HCT116 (cell line): ENCODE measurements at regions not wholly inside any gene's neighbourhood (a gene's known extent, or its start where the extent isn't known, plus 50 kb on each side); places are given as distances from the start of the nearest gene placed in this dataset.

Experiments used
- ATAC-seq: fragments of 200-7000 bp; cut with Tn5 transposase; 2 replicates; pipeline ENCODE4 v1.9.1; 2020; ENCODE audit warnings: mild to moderate bottlenecking, moderate library complexity
- BruUV-seq: library from RNA; stranded (reverse); fragments of 400-500 nt; replicated peaks from 2 replicates; lab custom pipeline; 2021; lab: Mats Ljungman, UMichigan
- CTCF ChIA-PET: fragments of 300-600 bp; sonication (Branson Sonifier 250); formaldehyde crosslinking; loops from one replicate; lab custom pipeline; 2021; ENCODE audit warnings: antibody characterized with exemption; lab: Charles Lee
- POLR2A ChIA-PET: fragments of 300-600, 350-600 bp; sonication (Branson Sonifier 250); formaldehyde crosslinking; loops from one replicate; lab custom pipeline; 2021; ENCODE audit warnings: antibody characterized with exemption; lab: Charles Lee
- RAD21 ChIA-PET, 2 experiments: fragments of 300-600 bp; sonication (Branson Sonifier 250); formaldehyde crosslinking; loops; one replicate each; lab custom pipeline; 2023; ENCODE audit warnings: low total read pairs in 2 of 2; ENCODE audit not compliant: uncharacterized antibody in 2 of 2, unreplicated experiment in 2 of 2, low non-redundant PET in 1 of 2; lab: Charles Lee
- DNase-seq: peaks from one replicate; pipeline ENCODE4 v3.0.0-alpha.2; 2010; ENCODE audit warnings: low read depth, low spot score
- H2AFZ ChIP-seq: fragments of 200-600 bp; shearing (Covaris generic), sonication (generic); 2 replicates; pipeline ENCODE4 v1.6.1; 2017; ENCODE audit warnings: low read depth, mixed run types, mixed read lengths, antibody characterized with exemption, low read length; ENCODE audit not compliant: poor library complexity, severe bottlenecking
- H3K27ac ChIP-seq: 2 replicates; pipeline ENCODE4 v1.5.1; 2012; ENCODE audit warnings: low read depth, low read length
- H3K27me3 ChIP-seq: fragments of 200-600 bp; sonication (generic); 2 replicates; pipeline ENCODE4 v1.6.1; 2016; ENCODE audit warnings: mixed run types, low read length, mixed read lengths; ENCODE audit not compliant: insufficient read depth
- H3K36me3 ChIP-seq, 2 experiments: fragments of 200-500 bp in 1 of 2; fragments of 200-600 bp in 1 of 2; sonication (Bioruptor generic) in 1 of 2; sonication (generic) in 1 of 2; 2 replicates each; pipeline versions ENCODE4 v1.5.1 to v1.6.1; 2014 to 2016; ENCODE audit warnings: low read length in 2 of 2, inconsistent platforms in 1 of 2, mixed read lengths in 1 of 2, mixed run types in 1 of 2; ENCODE audit not compliant: insufficient read depth in 2 of 2, control insufficient read depth in 1 of 2
- H3K4me1 ChIP-seq, 2 experiments: fragments of 200-600 bp in 1 of 2; sonication (generic) in 1 of 2; 2 replicates each; pipeline versions ENCODE4 v1.5.1 to v1.6.1; 2012 to 2017; ENCODE audit warnings: low read length in 2 of 2, inconsistent platforms in 1 of 2, mild to moderate bottlenecking in 1 of 2, mixed read lengths in 1 of 2, mixed run types in 1 of 2, moderate library complexity in 1 of 2; ENCODE audit not compliant: insufficient read depth in 2 of 2, control insufficient read depth in 1 of 2
- H3K4me2 ChIP-seq: fragments of 200-600 bp; sonication (generic); 2 replicates; pipeline ENCODE4 v1.6.1; 2017; ENCODE audit warnings: mixed run types, low read length, mixed read lengths
- H3K4me3 ChIP-seq, 2 experiments: fragments of 200-600 bp in 1 of 2; sonication (generic) in 1 of 2; replicated peaks in 1 of 2; 2 replicates each; pipeline ENCODE4 v1.5.1; 2011 to 2016; ENCODE audit warnings: low read length in 2 of 2, control low read depth in 1 of 2, low read depth in 1 of 2, mild to moderate bottlenecking in 1 of 2, mixed read lengths in 1 of 2, mixed run types in 1 of 2
- H3K79me2 ChIP-seq: fragments of 200-600 bp; sonication (generic); 2 replicates; pipeline ENCODE4 v1.6.1; 2017; ENCODE audit warnings: mild to moderate bottlenecking, mixed run types, low read length, moderate library complexity, mixed read lengths; ENCODE audit not compliant: insufficient read depth
- H3K9ac ChIP-seq: fragments of 200-600 bp; sonication (generic); 2 replicates; pipeline ENCODE4 v1.6.1; 2016; ENCODE audit warnings: low read length, mixed read lengths
- H3K9me2 ChIP-seq: fragments of 200-600 bp; sonication (generic), shearing (Covaris generic); 2 replicates; pipeline ENCODE4 v1.6.1; 2017; ENCODE audit warnings: mixed run types, mild to moderate bottlenecking, moderate library complexity; ENCODE audit not compliant: insufficient read depth
- H3K9me3 ChIP-seq, 2 experiments: fragments of 200-500 bp in 1 of 2; fragments of 200-600 bp in 1 of 2; sonication (Bioruptor generic) in 1 of 2; sonication (generic) in 1 of 2; 2 replicates each; pipeline ENCODE4 v1.6.1; 2014 to 2017; ENCODE audit warnings: low read length in 2 of 2, mixed read lengths in 2 of 2, inconsistent platforms in 1 of 2, low read depth in 1 of 2, mild to moderate bottlenecking in 1 of 2, mixed run types in 1 of 2, moderate library complexity in 1 of 2; ENCODE audit not compliant: control insufficient read depth in 1 of 2, insufficient read depth in 1 of 2
- H4K20me1 ChIP-seq: fragments of 200-600 bp; sonication (generic), shearing (Covaris generic); 2 replicates; pipeline ENCODE4 v1.6.1; 2017; ENCODE audit warnings: mixed run types, mild to moderate bottlenecking, moderate library complexity; ENCODE audit not compliant: insufficient read depth
- CBX3 ChIP-seq: IDR thresholded peaks from 2 replicates; pipeline ENCODE4 v1.6.1; 2012; ENCODE audit warnings: low read depth
- CEBPB ChIP-seq: IDR thresholded peaks from 2 replicates; pipeline ENCODE4 v1.6.1; 2012; ENCODE audit warnings: low read depth
- EGR1 ChIP-seq: IDR thresholded peaks from 2 replicates; pipeline ENCODE4 v1.6.1; 2012; ENCODE audit warnings: low read depth
- ELF1 ChIP-seq: IDR thresholded peaks from 2 replicates; pipeline ENCODE4 v1.6.1; 2012; ENCODE audit warnings: low read depth, borderline replicate concordance
- EZH2 ChIP-seq: fragments of 200-600 bp; sonication (generic); IDR thresholded peaks from 2 replicates; pipeline ENCODE4 v1.6.1; 2017; ENCODE audit warnings: antibody characterized with exemption, mixed run types
- EZH2phosphoT487 ChIP-seq: fragments of 200-600 bp; IDR thresholded peaks from 2 replicates; pipeline ENCODE4 v1.6.1; 2018; ENCODE audit warnings: antibody characterized with exemption, borderline replicate concordance
- FOSL1 ChIP-seq: IDR thresholded peaks from 2 replicates; pipeline ENCODE4 v1.6.1; 2012; ENCODE audit warnings: low read depth
- JUND ChIP-seq: IDR thresholded peaks from 2 replicates; pipeline ENCODE4 v1.6.1; 2012
- POLR2A ChIP-seq: IDR thresholded peaks from 2 replicates; pipeline ENCODE4 v1.7.0; 2011; ENCODE audit warnings: borderline replicate concordance; ENCODE audit not compliant: insufficient read depth, insufficient read length; ENCODE audit errors: extremely low read depth
- POLR2AphosphoS5 ChIP-seq: IDR thresholded peaks from 2 replicates; pipeline ENCODE4 v1.6.1; 2011; ENCODE audit warnings: mild to moderate bottlenecking, low read depth, low read length, moderate library complexity
- RAD21 ChIP-seq: IDR thresholded peaks from 2 replicates; pipeline ENCODE4 v1.6.1; 2012; ENCODE audit warnings: low read depth, mild to moderate bottlenecking
- SIN3A ChIP-seq: IDR thresholded peaks from 2 replicates; pipeline ENCODE4 v1.6.1; 2012; ENCODE audit warnings: low read depth
- SP1 ChIP-seq: IDR thresholded peaks from 2 replicates; pipeline ENCODE4 v1.6.1; 2012; ENCODE audit warnings: low read depth
- SRF ChIP-seq: IDR thresholded peaks from 2 replicates; pipeline ENCODE4 v1.6.1; 2012; ENCODE audit warnings: low read depth
- TCF7L2 ChIP-seq: IDR thresholded peaks from 2 replicates; pipeline ENCODE4 v1.7.0; 2011; ENCODE audit warnings: borderline replicate concordance, inconsistent platforms; ENCODE audit not compliant: insufficient read depth, insufficient read length; ENCODE audit errors: extremely low read depth
- ZFX ChIP-seq: fragments of 450-650 bp; IDR thresholded peaks from 2 replicates; pipeline ENCODE4 v1.6.1; 2017
- intact Hi-C: fragments of 100-400 bp; cut with micrococcal nuclease; formaldehyde crosslinking; loops from 2 replicates; pipeline ENCODE4 v1.10.0; 2022
- TF ChIP-seq, protein P1 (sequence below): IDR thresholded peaks from 2 replicates; pipeline ENCODE4 v1.6.1; 2011; ENCODE audit warnings: mild to moderate bottlenecking, low read length, moderate library complexity; ENCODE audit not compliant: insufficient replicate concordance; ENCODE audit errors: extremely low read depth
- TF ChIP-seq, protein P2 (sequence below): IDR thresholded peaks from 2 replicates; pipeline ENCODE4 v1.6.1; 2012; ENCODE audit warnings: low read depth
- TF ChIP-seq, protein P3 (sequence below): IDR thresholded peaks from 2 replicates; pipeline ENCODE4 v1.6.1; 2012
- TF ChIP-seq, protein P4 (sequence below): IDR thresholded peaks from 2 replicates; pipeline ENCODE4 v1.6.1; 2012

DNA sequence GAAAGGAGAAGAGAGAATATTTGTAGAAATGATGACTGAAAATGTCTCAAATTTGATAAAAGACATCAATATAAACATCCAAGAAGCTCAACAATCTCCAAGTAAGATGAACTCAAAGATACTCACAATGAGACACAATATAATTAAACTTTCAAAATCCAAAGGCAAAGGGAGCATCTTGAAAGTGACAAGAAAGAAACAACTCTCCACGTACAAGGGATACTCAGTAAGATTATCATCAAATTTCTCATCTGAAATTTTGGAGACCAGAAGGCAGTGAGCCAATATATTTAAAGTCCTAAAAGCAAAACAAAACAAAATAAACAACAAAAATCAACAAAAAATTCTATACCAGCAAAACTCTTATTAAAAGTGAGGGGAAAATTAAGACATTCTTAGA lies 428.7 kb downstream of the NFIB start:
- Histone ChIP-seq H3K79me2 (no peaks in the 10 kb centered on the region), H3K36me3 (no peaks in the 10 kb centered on the region), H3K4me2 (no peak overlapping the region), H3K9me2 (no peaks in the 10 kb centered on the region), H3K9me3 (peaks cover 0 to 5% of the 10 kb centered on the region in 2 experiments; a peak in 1 of 4 replicates), H3K27ac (no peak overlapping the region), H3K9ac (no peak overlapping the region), H3K4me1 (no peaks in the 10 kb centered on the region), H3K27me3 (no peaks in the 10 kb centered on the region), H2AFZ (no peak overlapping the region), H3K4me3 (no peak overlapping the region), H4K20me1 (no peaks in the 10 kb centered on the region)
- ChIA-PET RAD21 (no interaction called here), CTCF (no interaction called here), POLR2A (no interaction called here)
- TF ChIP-seq, protein P1, sequence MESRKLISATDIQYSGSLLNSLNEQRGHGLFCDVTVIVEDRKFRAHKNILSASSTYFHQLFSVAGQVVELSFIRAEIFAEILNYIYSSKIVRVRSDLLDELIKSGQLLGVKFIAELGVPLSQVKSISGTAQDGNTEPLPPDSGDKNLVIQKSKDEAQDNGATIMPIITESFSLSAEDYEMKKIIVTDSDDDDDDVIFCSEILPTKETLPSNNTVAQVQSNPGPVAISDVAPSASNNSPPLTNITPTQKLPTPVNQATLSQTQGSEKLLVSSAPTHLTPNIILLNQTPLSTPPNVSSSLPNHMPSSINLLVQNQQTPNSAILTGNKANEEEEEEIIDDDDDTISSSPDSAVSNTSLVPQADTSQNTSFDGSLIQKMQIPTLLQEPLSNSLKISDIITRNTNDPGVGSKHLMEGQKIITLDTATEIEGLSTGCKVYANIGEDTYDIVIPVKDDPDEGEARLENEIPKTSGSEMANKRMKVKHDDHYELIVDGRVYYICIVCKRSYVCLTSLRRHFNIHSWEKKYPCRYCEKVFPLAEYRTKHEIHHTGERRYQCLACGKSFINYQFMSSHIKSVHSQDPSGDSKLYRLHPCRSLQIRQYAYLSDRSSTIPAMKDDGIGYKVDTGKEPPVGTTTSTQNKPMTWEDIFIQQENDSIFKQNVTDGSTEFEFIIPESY: no peak
- TF ChIP-seq POLR2AphosphoS5 (no peak), EZH2 (no peak), ZFX (no peak), ELF1 (no peak), EGR1 (no peak), POLR2A (no peak), TCF7L2 (no peak), SRF (no peak), SIN3A (no peak), JUND (no peak), CEBPB (no peak), EZH2phosphoT487 (no peak), SP1 (no peak), FOSL1 (no peak), RAD21 (no peak), CBX3 (no peak)
- TF ChIP-seq, protein P2, sequence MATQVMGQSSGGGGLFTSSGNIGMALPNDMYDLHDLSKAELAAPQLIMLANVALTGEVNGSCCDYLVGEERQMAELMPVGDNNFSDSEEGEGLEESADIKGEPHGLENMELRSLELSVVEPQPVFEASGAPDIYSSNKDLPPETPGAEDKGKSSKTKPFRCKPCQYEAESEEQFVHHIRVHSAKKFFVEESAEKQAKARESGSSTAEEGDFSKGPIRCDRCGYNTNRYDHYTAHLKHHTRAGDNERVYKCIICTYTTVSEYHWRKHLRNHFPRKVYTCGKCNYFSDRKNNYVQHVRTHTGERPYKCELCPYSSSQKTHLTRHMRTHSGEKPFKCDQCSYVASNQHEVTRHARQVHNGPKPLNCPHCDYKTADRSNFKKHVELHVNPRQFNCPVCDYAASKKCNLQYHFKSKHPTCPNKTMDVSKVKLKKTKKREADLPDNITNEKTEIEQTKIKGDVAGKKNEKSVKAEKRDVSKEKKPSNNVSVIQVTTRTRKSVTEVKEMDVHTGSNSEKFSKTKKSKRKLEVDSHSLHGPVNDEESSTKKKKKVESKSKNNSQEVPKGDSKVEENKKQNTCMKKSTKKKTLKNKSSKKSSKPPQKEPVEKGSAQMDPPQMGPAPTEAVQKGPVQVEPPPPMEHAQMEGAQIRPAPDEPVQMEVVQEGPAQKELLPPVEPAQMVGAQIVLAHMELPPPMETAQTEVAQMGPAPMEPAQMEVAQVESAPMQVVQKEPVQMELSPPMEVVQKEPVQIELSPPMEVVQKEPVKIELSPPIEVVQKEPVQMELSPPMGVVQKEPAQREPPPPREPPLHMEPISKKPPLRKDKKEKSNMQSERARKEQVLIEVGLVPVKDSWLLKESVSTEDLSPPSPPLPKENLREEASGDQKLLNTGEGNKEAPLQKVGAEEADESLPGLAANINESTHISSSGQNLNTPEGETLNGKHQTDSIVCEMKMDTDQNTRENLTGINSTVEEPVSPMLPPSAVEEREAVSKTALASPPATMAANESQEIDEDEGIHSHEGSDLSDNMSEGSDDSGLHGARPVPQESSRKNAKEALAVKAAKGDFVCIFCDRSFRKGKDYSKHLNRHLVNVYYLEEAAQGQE: no peak
- TF ChIP-seq, protein P3, sequence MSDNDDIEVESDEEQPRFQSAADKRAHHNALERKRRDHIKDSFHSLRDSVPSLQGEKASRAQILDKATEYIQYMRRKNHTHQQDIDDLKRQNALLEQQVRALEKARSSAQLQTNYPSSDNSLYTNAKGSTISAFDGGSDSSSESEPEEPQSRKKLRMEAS: no peak
- TF ChIP-seq, protein P4, sequence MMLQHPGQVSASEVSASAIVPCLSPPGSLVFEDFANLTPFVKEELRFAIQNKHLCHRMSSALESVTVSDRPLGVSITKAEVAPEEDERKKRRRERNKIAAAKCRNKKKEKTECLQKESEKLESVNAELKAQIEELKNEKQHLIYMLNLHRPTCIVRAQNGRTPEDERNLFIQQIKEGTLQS: no peak
- DNase-seq (no peak), ATAC-seq (no peak)
- intact Hi-C loops: no loop called here
- BruUV-seq: no TSS peak
